ENCODE measurements at regions not wholly inside any gene's neighbourhood (a gene's known extent, or its start where the extent isn't known, plus 50 kb on each side); places are given as distances from the start of the nearest gene placed in this dataset.

DNA sequence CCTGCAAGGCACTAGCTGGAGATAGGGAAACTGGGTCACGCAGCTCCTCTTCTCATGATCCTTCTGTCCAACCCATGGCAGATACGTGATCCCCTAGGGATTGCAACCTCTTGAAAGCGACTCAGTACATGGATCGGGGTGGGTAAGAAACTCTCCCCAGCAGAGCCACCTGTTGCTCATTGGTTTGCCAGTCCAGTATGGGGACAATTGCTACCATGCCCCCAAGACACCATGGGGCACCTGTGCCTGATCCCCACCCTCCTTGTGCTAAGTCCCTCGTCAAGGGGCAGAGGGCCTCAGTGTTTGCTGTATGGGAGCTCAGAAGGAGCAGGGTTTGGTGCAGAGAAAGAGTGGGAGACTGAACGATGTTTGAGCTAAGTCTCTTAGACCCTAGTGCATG lies 500.9 kb downstream of the ENC1 start:
- no peak for TF ChIP-seq POLR2AphosphoS5 (IDR thresholded peaks at IDR 0.05; ENCODE audit: low read depth, low read length)
- TF ChIP-seq POLR2A (IDR thresholded peaks at IDR 0.05; ENCODE audit: low read depth, low read length) = no peak
- no peak for TF ChIP-seq POU2F2 (IDR thresholded peaks at IDR 0.05; ENCODE audit: low read depth, low read length)
- TF ChIP-seq SPI1 (IDR thresholded peaks at IDR 0.05; ENCODE audit: low read depth, low read length) = no peak
- TF ChIP-seq TAF1 (IDR thresholded peaks at IDR 0.05; ENCODE audit: low read depth, low read length) = no peak

All from GM12891 (cell line).